HCT116 (cell line): ENCODE measurements at regions not wholly inside any gene's neighbourhood (a gene's known extent, or its start where the extent isn't known, plus 50 kb on each side); places are given as distances from the start of the nearest gene placed in this dataset.

Experiments used
- ATAC-seq: fragments of 200-7000 bp; cut with Tn5 transposase; 2 replicates; pipeline ENCODE4 v1.9.1; 2020; ENCODE audit warnings: mild to moderate bottlenecking, moderate library complexity
- BruUV-seq: library from RNA; stranded (reverse); fragments of 400-500 nt; replicated peaks from 2 replicates; lab custom pipeline; 2021; lab: Mats Ljungman, UMichigan
- CTCF ChIA-PET: fragments of 300-600 bp; sonication (Branson Sonifier 250); formaldehyde crosslinking; loops from one replicate; lab custom pipeline; 2021; ENCODE audit warnings: antibody characterized with exemption; lab: Charles Lee
- POLR2A ChIA-PET: fragments of 300-600, 350-600 bp; sonication (Branson Sonifier 250); formaldehyde crosslinking; loops from one replicate; lab custom pipeline; 2021; ENCODE audit warnings: antibody characterized with exemption; lab: Charles Lee
- RAD21 ChIA-PET, 2 experiments: fragments of 300-600 bp; sonication (Branson Sonifier 250); formaldehyde crosslinking; loops; one replicate each; lab custom pipeline; 2023; ENCODE audit warnings: low total read pairs in 2 of 2; ENCODE audit not compliant: uncharacterized antibody in 2 of 2, unreplicated experiment in 2 of 2, low non-redundant PET in 1 of 2; lab: Charles Lee
- DNase-seq: peaks from one replicate; pipeline ENCODE4 v3.0.0-alpha.2; 2010; ENCODE audit warnings: low read depth, low spot score
- H2AFZ ChIP-seq: fragments of 200-600 bp; shearing (Covaris generic), sonication (generic); 2 replicates; pipeline ENCODE4 v1.6.1; 2017; ENCODE audit warnings: low read depth, mixed run types, mixed read lengths, antibody characterized with exemption, low read length; ENCODE audit not compliant: poor library complexity, severe bottlenecking
- H3K27ac ChIP-seq: 2 replicates; pipeline ENCODE4 v1.5.1; 2012; ENCODE audit warnings: low read depth, low read length
- H3K27me3 ChIP-seq: fragments of 200-600 bp; sonication (generic); 2 replicates; pipeline ENCODE4 v1.6.1; 2016; ENCODE audit warnings: mixed run types, low read length, mixed read lengths; ENCODE audit not compliant: insufficient read depth
- H3K36me3 ChIP-seq, 2 experiments: fragments of 200-500 bp in 1 of 2; fragments of 200-600 bp in 1 of 2; sonication (Bioruptor generic) in 1 of 2; sonication (generic) in 1 of 2; 2 replicates each; pipeline versions ENCODE4 v1.5.1 to v1.6.1; 2014 to 2016; ENCODE audit warnings: low read length in 2 of 2, inconsistent platforms in 1 of 2, mixed read lengths in 1 of 2, mixed run types in 1 of 2; ENCODE audit not compliant: insufficient read depth in 2 of 2, control insufficient read depth in 1 of 2
- H3K4me1 ChIP-seq, 2 experiments: fragments of 200-600 bp in 1 of 2; sonication (generic) in 1 of 2; 2 replicates each; pipeline versions ENCODE4 v1.5.1 to v1.6.1; 2012 to 2017; ENCODE audit warnings: low read length in 2 of 2, inconsistent platforms in 1 of 2, mild to moderate bottlenecking in 1 of 2, mixed read lengths in 1 of 2, mixed run types in 1 of 2, moderate library complexity in 1 of 2; ENCODE audit not compliant: insufficient read depth in 2 of 2, control insufficient read depth in 1 of 2
- H3K4me2 ChIP-seq: fragments of 200-600 bp; sonication (generic); 2 replicates; pipeline ENCODE4 v1.6.1; 2017; ENCODE audit warnings: mixed run types, low read length, mixed read lengths
- H3K4me3 ChIP-seq, 2 experiments: fragments of 200-600 bp in 1 of 2; sonication (generic) in 1 of 2; replicated peaks in 1 of 2; 2 replicates each; pipeline ENCODE4 v1.5.1; 2011 to 2016; ENCODE audit warnings: low read length in 2 of 2, control low read depth in 1 of 2, low read depth in 1 of 2, mild to moderate bottlenecking in 1 of 2, mixed read lengths in 1 of 2, mixed run types in 1 of 2
- H3K79me2 ChIP-seq: fragments of 200-600 bp; sonication (generic); 2 replicates; pipeline ENCODE4 v1.6.1; 2017; ENCODE audit warnings: mild to moderate bottlenecking, mixed run types, low read length, moderate library complexity, mixed read lengths; ENCODE audit not compliant: insufficient read depth
- H3K9ac ChIP-seq: fragments of 200-600 bp; sonication (generic); 2 replicates; pipeline ENCODE4 v1.6.1; 2016; ENCODE audit warnings: low read length, mixed read lengths
- H3K9me2 ChIP-seq: fragments of 200-600 bp; sonication (generic), shearing (Covaris generic); 2 replicates; pipeline ENCODE4 v1.6.1; 2017; ENCODE audit warnings: mixed run types, mild to moderate bottlenecking, moderate library complexity; ENCODE audit not compliant: insufficient read depth
- H3K9me3 ChIP-seq, 2 experiments: fragments of 200-500 bp in 1 of 2; fragments of 200-600 bp in 1 of 2; sonication (Bioruptor generic) in 1 of 2; sonication (generic) in 1 of 2; 2 replicates each; pipeline ENCODE4 v1.6.1; 2014 to 2017; ENCODE audit warnings: low read length in 2 of 2, mixed read lengths in 2 of 2, inconsistent platforms in 1 of 2, low read depth in 1 of 2, mild to moderate bottlenecking in 1 of 2, mixed run types in 1 of 2, moderate library complexity in 1 of 2; ENCODE audit not compliant: control insufficient read depth in 1 of 2, insufficient read depth in 1 of 2
- H4K20me1 ChIP-seq: fragments of 200-600 bp; sonication (generic), shearing (Covaris generic); 2 replicates; pipeline ENCODE4 v1.6.1; 2017; ENCODE audit warnings: mixed run types, mild to moderate bottlenecking, moderate library complexity; ENCODE audit not compliant: insufficient read depth
- ATF3 ChIP-seq: IDR thresholded peaks from 2 replicates; pipeline ENCODE4 v1.6.1; 2012
- CBX3 ChIP-seq: IDR thresholded peaks from 2 replicates; pipeline ENCODE4 v1.6.1; 2012; ENCODE audit warnings: low read depth
- ELF1 ChIP-seq: IDR thresholded peaks from 2 replicates; pipeline ENCODE4 v1.6.1; 2012; ENCODE audit warnings: low read depth, borderline replicate concordance
- FOSL1 ChIP-seq: IDR thresholded peaks from 2 replicates; pipeline ENCODE4 v1.6.1; 2012; ENCODE audit warnings: low read depth
- JUND ChIP-seq: IDR thresholded peaks from 2 replicates; pipeline ENCODE4 v1.6.1; 2012
- POLR2A ChIP-seq: IDR thresholded peaks from 2 replicates; pipeline ENCODE4 v1.7.0; 2011; ENCODE audit warnings: borderline replicate concordance; ENCODE audit not compliant: insufficient read depth, insufficient read length; ENCODE audit errors: extremely low read depth
- POLR2AphosphoS5 ChIP-seq: IDR thresholded peaks from 2 replicates; pipeline ENCODE4 v1.6.1; 2011; ENCODE audit warnings: mild to moderate bottlenecking, low read depth, low read length, moderate library complexity
- RAD21 ChIP-seq: IDR thresholded peaks from 2 replicates; pipeline ENCODE4 v1.6.1; 2012; ENCODE audit warnings: low read depth, mild to moderate bottlenecking
- SP1 ChIP-seq: IDR thresholded peaks from 2 replicates; pipeline ENCODE4 v1.6.1; 2012; ENCODE audit warnings: low read depth
- TCF7L2 ChIP-seq: IDR thresholded peaks from 2 replicates; pipeline ENCODE4 v1.7.0; 2011; ENCODE audit warnings: borderline replicate concordance, inconsistent platforms; ENCODE audit not compliant: insufficient read depth, insufficient read length; ENCODE audit errors: extremely low read depth
- ZFX ChIP-seq: fragments of 450-650 bp; IDR thresholded peaks from 2 replicates; pipeline ENCODE4 v1.6.1; 2017
- intact Hi-C: fragments of 100-400 bp; cut with micrococcal nuclease; formaldehyde crosslinking; loops from 2 replicates; pipeline ENCODE4 v1.10.0; 2022
- TF ChIP-seq, protein P1 (sequence below): IDR thresholded peaks from 2 replicates; pipeline ENCODE4 v1.6.1; 2011; ENCODE audit warnings: mild to moderate bottlenecking, low read length, moderate library complexity; ENCODE audit not compliant: insufficient replicate concordance; ENCODE audit errors: extremely low read depth
- TF ChIP-seq, protein P2 (sequence below), 3 experiments: fragments of 200-600 bp in 1 of 3; sonication (generic) in 1 of 3; IDR thresholded peaks in 2 of 3; conservative IDR thresholded peaks in 1 of 3; 2 replicates each; pipeline ENCODE4 v1.5.1; 2012 to 2017; ENCODE audit warnings: low read depth in 2 of 3, low read length in 2 of 3, antibody characterized with exemption in 1 of 3, borderline replicate concordance in 1 of 3, control low read depth in 1 of 3, mild to moderate bottlenecking in 1 of 3, mixed read lengths in 1 of 3, mixed run types in 1 of 3, moderate library complexity in 1 of 3; ENCODE audit not compliant: insufficient read depth in 1 of 3
- TF ChIP-seq, protein P3 (sequence below): IDR thresholded peaks from 2 replicates; pipeline ENCODE4 v1.6.1; 2012

- TF ChIP-seq, protein P1, sequence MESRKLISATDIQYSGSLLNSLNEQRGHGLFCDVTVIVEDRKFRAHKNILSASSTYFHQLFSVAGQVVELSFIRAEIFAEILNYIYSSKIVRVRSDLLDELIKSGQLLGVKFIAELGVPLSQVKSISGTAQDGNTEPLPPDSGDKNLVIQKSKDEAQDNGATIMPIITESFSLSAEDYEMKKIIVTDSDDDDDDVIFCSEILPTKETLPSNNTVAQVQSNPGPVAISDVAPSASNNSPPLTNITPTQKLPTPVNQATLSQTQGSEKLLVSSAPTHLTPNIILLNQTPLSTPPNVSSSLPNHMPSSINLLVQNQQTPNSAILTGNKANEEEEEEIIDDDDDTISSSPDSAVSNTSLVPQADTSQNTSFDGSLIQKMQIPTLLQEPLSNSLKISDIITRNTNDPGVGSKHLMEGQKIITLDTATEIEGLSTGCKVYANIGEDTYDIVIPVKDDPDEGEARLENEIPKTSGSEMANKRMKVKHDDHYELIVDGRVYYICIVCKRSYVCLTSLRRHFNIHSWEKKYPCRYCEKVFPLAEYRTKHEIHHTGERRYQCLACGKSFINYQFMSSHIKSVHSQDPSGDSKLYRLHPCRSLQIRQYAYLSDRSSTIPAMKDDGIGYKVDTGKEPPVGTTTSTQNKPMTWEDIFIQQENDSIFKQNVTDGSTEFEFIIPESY, result no peak
- TF ChIP-seq, protein P2, sequence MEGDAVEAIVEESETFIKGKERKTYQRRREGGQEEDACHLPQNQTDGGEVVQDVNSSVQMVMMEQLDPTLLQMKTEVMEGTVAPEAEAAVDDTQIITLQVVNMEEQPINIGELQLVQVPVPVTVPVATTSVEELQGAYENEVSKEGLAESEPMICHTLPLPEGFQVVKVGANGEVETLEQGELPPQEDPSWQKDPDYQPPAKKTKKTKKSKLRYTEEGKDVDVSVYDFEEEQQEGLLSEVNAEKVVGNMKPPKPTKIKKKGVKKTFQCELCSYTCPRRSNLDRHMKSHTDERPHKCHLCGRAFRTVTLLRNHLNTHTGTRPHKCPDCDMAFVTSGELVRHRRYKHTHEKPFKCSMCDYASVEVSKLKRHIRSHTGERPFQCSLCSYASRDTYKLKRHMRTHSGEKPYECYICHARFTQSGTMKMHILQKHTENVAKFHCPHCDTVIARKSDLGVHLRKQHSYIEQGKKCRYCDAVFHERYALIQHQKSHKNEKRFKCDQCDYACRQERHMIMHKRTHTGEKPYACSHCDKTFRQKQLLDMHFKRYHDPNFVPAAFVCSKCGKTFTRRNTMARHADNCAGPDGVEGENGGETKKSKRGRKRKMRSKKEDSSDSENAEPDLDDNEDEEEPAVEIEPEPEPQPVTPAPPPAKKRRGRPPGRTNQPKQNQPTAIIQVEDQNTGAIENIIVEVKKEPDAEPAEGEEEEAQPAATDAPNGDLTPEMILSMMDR (IDR thresholded peaks at IDR 0.05 in 2 of 3, conservative IDR thresholded peaks at IDR 0.05 in 1 of 3; ENCODE audit: borderline replicate concordance in 1 of 3, insufficient read depth in 1 of 3, low read depth in 2 of 3, low read length in 2 of 3), result no peak
- TF ChIP-seq ELF1, result no peak
- TF ChIP-seq CBX3, result no peak
- no peak for TF ChIP-seq RAD21
- TF ChIP-seq, all 23 proteins: peak for 0
These were observed 737.5 kb upstream of the SLITRK5 start (continued) for GRCh38 chr13:86933676-86934075.

GRCh38 chr13:86937316-86937715, 733.9 kb upstream of the SLITRK5 start:
- Histone ChIP-seq H3K27ac (no peak overlapping the region), H3K79me2 (no peaks in the 10 kb centered on the region), H2AFZ (no peak overlapping the region), H3K4me1 (no peaks in the 10 kb centered on the region), H3K4me3 (no peak overlapping the region), H3K9ac (no peak overlapping the region), H3K36me3 (no peaks in the 10 kb centered on the region), H3K9me2 (no peaks in the 10 kb centered on the region), H3K27me3 (no peaks in the 10 kb centered on the region), H4K20me1 (no peaks in the 10 kb centered on the region), H3K9me3 (0 out of 4 replicates have a peak, but pooled peaks cover 0 to 3% of the 10 kb centered on the region in 2 experiments), H3K4me2 (no peak overlapping the region)
- POLR2A ChIA-PET, result no interaction called here
- CTCF ChIA-PET, result no interaction called here
- TF ChIP-seq, protein P2 (IDR thresholded peaks at IDR 0.05 in 2 of 3, conservative IDR thresholded peaks at IDR 0.05 in 1 of 3; ENCODE audit: borderline replicate concordance in 1 of 3, insufficient read depth in 1 of 3, low read depth in 2 of 3, low read length in 2 of 3), result no peak
- TF ChIP-seq SP1, result no peak
- TF ChIP-seq, protein P1, result no peak
- no peak for TF ChIP-seq ATF3
- no peak for TF ChIP-seq ZFX
- no peak for TF ChIP-seq POLR2A
- TF ChIP-seq TCF7L2, result no peak
- no peak for TF ChIP-seq JUND
- TF ChIP-seq POLR2AphosphoS5, result no peak
- TF ChIP-seq, protein P3, sequence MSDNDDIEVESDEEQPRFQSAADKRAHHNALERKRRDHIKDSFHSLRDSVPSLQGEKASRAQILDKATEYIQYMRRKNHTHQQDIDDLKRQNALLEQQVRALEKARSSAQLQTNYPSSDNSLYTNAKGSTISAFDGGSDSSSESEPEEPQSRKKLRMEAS, result no peak
- no peak for TF ChIP-seq RAD21
- TF ChIP-seq FOSL1, result no peak
- intact Hi-C loops, result no loop called here
- DNase-seq (no peak), ATAC-seq (no peak)
- no TSS peak for BruUV-seq
- RAD21 ChIA-PET, result no interaction called here
